Gastrocnemius medialis (tissue), 4 donors: ENCODE measurements at regions not wholly inside any gene's neighbourhood (a gene's known extent, or its start where the extent isn't known, plus 50 kb on each side); places are given as distances from the start of the nearest gene placed in this dataset.

ENCODE experiments used
- ATAC-seq, 2 donors: fragments of 150-250 bp; one replicate each; pipeline ENCODE4 v1.9.1; 2016
- DNase-seq, 2 donors: peaks; one replicate each; pipeline ENCODE4 v3.0.0-alpha.2; 2019
- H3K27ac ChIP-seq, 4 donors: fragments of 200-600 bp; sonication (generic); 1 replicate in 1 of 4; 2 replicates in 3 of 4; pipeline ENCODE4 v1.5.1; 2016 to 2018; ENCODE audit warnings: mild to moderate bottlenecking in 2 of 4, moderate library complexity in 1 of 4
- H3K27me3 ChIP-seq, 3 donors: fragments of 200-600 bp; sonication (generic) in 2 of 3; 1 replicate in 1 of 3; 2 replicates in 2 of 3; pipeline versions ENCODE4 v1.5.1 to v1.6.0; 2016 to 2019; ENCODE audit warnings: mild to moderate bottlenecking in 1 of 3, moderate library complexity in 1 of 3
- H3K36me3 ChIP-seq, 2 donors: fragments of 200-600 bp; sonication (generic) in 1 of 2; one replicate each; pipeline ENCODE4 v1.5.1; 2017 to 2018
- H3K4me1 ChIP-seq, 2 donors: fragments of 200-600 bp; sonication (generic) in 1 of 2; one replicate each; pipeline ENCODE4 v1.5.1; 2016 to 2017; ENCODE audit warnings: mild to moderate bottlenecking in 2 of 2
- H3K4me3 ChIP-seq, 4 donors: fragments of 200-600 bp; sonication (generic) in 3 of 4; 1 replicate in 1 of 4; 2 replicates in 3 of 4; pipeline ENCODE4 v1.5.1; 2016 to 2019; ENCODE audit warnings: mild to moderate bottlenecking in 2 of 4
- H3K9me3 ChIP-seq, 3 donors: fragments of 200-600 bp; sonication (generic) in 2 of 3; 1 replicate in 1 of 3; 2 replicates in 2 of 3; pipeline ENCODE4 v1.5.1; 2016 to 2019
- CTCF ChIP-seq, 5 experiments: fragments of 450-650 bp in 3 of 5; fragments of 200-600 bp in 2 of 5; sonication (generic) in 2 of 5; IDR thresholded peaks in 4 of 5; conservative IDR thresholded peaks in 1 of 5; 1 replicate in 4 of 5; 2 replicates in 1 of 5; pipeline ENCODE4 v1.5.1; 2016 to 2019; ENCODE audit warnings: antibody characterized with exemption in 5 of 5, mild to moderate bottlenecking in 3 of 5, moderate library complexity in 3 of 5
- POLR2A ChIP-seq, 2 donors: fragments of 450-650 bp; IDR thresholded peaks; one replicate each; pipeline ENCODE4 v1.6.1; 2017; ENCODE audit warnings: antibody characterized with exemption in 2 of 2, mild to moderate bottlenecking in 2 of 2, moderate library complexity in 2 of 2
- in situ Hi-C, 4 donors: fragments of 200-750 bp; cut with MboI; loops; one replicate each; pipeline versions ENCODE4 v1.15.0 to v1.8.0; 2017; ENCODE audit warnings: low sequenced_read_pairs in 4 of 4
- intact Hi-C: fragments of 100-400 bp; cut with DNase I; formaldehyde crosslinking; loops from one replicate; pipeline ENCODE4 v1.15.1; 2023; ENCODE audit warnings: low total_unique reads

GRCh38 chr3:102791641-102792589, 357.1 kb downstream of the ZPLD1 start:
- Histone ChIP-seq H3K4me3 (no peak overlapping the region), H3K27me3 (no peaks in the 10 kb centered on the region), H3K4me1 (no peaks in the 10 kb centered on the region), H3K36me3 (no peaks in the 10 kb centered on the region), H3K27ac (no peak overlapping the region), H3K9me3 (no peaks in the 10 kb centered on the region)
- DNase-seq (no peak), ATAC-seq (no peak)
- TF ChIP-seq CTCF (IDR thresholded peaks at IDR 0.05 in 4 of 5, conservative IDR thresholded peaks at IDR 0.05 in 1 of 5) (no peak), POLR2A (IDR thresholded peaks at IDR 0.05) (no peak)
- intact Hi-C loops, result no loop called here
- in situ Hi-C loops, result no loop called here

- in situ Hi-C loops (no loop called here), intact Hi-C loops (no loop called here)
- no peaks in the 10 kb centered on the region for H3K4me1 ChIP-seq
- DNase-seq, result no peak
- H3K9me3 ChIP-seq, result no peaks in the 10 kb centered on the region
- TF ChIP-seq CTCF (IDR thresholded peaks at IDR 0.05 in 4 of 5, conservative IDR thresholded peaks at IDR 0.05 in 1 of 5) (no peak), POLR2A (IDR thresholded peaks at IDR 0.05) (no peak)
- H3K27ac ChIP-seq, result no peak overlapping the region
- no peak overlapping the region for H3K4me3 ChIP-seq
- H3K36me3 ChIP-seq, result no peaks in the 10 kb centered on the region
- no peak for ATAC-seq
- no peaks in the 10 kb centered on the region for H3K27me3 ChIP-seq
Measured at GRCh38 chr3:102796804-102797203, 362.0 kb downstream of the ZPLD1 start.

DNA sequence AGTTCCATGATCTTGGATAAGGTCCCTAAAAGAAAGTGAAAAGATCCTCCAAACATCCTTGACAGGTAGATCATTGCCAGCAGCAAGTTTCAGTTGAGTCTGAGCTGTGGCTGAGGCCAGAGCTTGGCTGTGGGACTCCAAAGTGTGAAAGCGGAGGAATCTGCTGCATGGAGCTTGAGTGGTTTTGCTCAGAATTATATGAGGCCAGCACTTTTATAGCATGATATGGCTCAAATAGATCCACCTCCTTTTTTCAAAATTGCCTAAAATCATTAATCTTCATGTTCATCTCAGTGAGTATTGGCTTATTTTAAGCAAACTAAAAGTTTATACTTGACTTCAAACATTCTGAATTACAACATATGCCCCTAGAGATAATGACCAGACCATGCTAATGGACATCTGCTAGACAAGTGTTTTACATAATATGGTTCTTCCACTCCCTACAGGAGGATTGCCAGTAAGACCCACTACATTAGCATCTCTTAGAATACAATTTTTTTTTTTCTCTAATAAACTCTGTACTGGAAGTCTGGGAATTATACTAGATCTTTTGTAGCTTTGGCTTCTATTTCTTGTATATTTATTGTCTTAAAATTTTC, 368.1 kb downstream of the ZPLD1 start:
- H3K27ac ChIP-seq, result no peak overlapping the region
- H3K9me3 ChIP-seq, result no peaks in the 10 kb centered on the region
- no peak overlapping the region for H3K4me3 ChIP-seq
- H3K27me3 ChIP-seq, result no peaks in the 10 kb centered on the region
- ATAC-seq (no peak), DNase-seq (no peak)
- no peaks in the 10 kb centered on the region for H3K36me3 ChIP-seq
- H3K4me1 ChIP-seq, result no peaks in the 10 kb centered on the region
- in situ Hi-C loops (no loop called here), intact Hi-C loops (no loop called here)
- TF ChIP-seq POLR2A (IDR thresholded peaks at IDR 0.05) (no peak), CTCF (IDR thresholded peaks at IDR 0.05 in 4 of 5, conservative IDR thresholded peaks at IDR 0.05 in 1 of 5) (no peak)

GRCh38 chr3:102810937-102811336, 376.1 kb downstream of the ZPLD1 start:
- in situ Hi-C loops, result no loop called here

More at GRCh38 chr3:102810937-102811336, 376.1 kb downstream of the ZPLD1 start:
- no peak for ATAC-seq
- no peaks in the 10 kb centered on the region for H3K27me3 ChIP-seq
- H3K9me3 ChIP-seq, result no peaks in the 10 kb centered on the region
- no peak for DNase-seq
- no peaks in the 10 kb centered on the region for H3K36me3 ChIP-seq
- no peaks in the 10 kb centered on the region for H3K4me1 ChIP-seq
- H3K27ac ChIP-seq, result no peak overlapping the region
- H3K4me3 ChIP-seq, result no peak overlapping the region
- TF ChIP-seq POLR2A (IDR thresholded peaks at IDR 0.05), result no peak
- TF ChIP-seq CTCF (IDR thresholded peaks at IDR 0.05 in 4 of 5, conservative IDR thresholded peaks at IDR 0.05 in 1 of 5), result no peak
- intact Hi-C loops, result no loop called here
